Testis (tissue), 2 donors: ENCODE measurements at regions not wholly inside any gene's neighbourhood (a gene's known extent, or its start where the extent isn't known, plus 50 kb on each side); places are given as distances from the start of the nearest gene placed in this dataset.

ENCODE experiments used
- DNase-seq: peaks from one replicate; pipeline ENCODE4 v3.0.0-alpha.2; 2019
- H3K27ac ChIP-seq, 2 donors: fragments of 200-600 bp; sonication (generic); one replicate each; pipeline ENCODE4 v1.5.1; 2019
- H3K27me3 ChIP-seq: fragments of 200-600 bp; sonication (generic); one replicate; pipeline ENCODE4 v1.5.1; 2019
- H3K36me3 ChIP-seq: fragments of 200-600 bp; sonication (generic); one replicate; pipeline ENCODE4 v1.5.1; 2017; ENCODE audit warnings: low read depth; ENCODE audit errors: missing control alignments
- H3K4me1 ChIP-seq: fragments of 200-600 bp; sonication (generic); one replicate; pipeline ENCODE4 v1.5.1; 2019
- H3K4me3 ChIP-seq, 2 donors: fragments of 200-600 bp; sonication (generic); one replicate each; pipeline ENCODE4 v1.5.1; 2017 to 2019
- H3K9me3 ChIP-seq: fragments of 200-600 bp; sonication (generic); one replicate; pipeline ENCODE4 v1.5.1; 2017
- CTCF ChIP-seq, 3 experiments: fragments of 450-650 bp in 2 of 3; fragments of 200-600 bp in 1 of 3; sonication (generic) in 1 of 3; IDR thresholded peaks; one replicate each; pipeline ENCODE4 v1.5.1; 2016 to 2019; ENCODE audit warnings: antibody characterized with exemption in 3 of 3, mild to moderate bottlenecking in 2 of 3, moderate library complexity in 1 of 3
- POLR2A ChIP-seq: fragments of 450-650 bp; IDR thresholded peaks from one replicate; pipeline ENCODE4 v1.6.1; 2017; ENCODE audit warnings: antibody characterized with exemption, mild to moderate bottlenecking, moderate library complexity
- WGBS, 2 donors: methylation state at CpG; one replicate each; pipeline ENCODE4 v1.1.5; 2018; 5-methylcytosine and 5-hydroxymethylcytosine counted together
- intact Hi-C: fragments of 100-400 bp; cut with DNase I; formaldehyde crosslinking; loops from one replicate; pipeline ENCODE4 v1.15.1; 2023; ENCODE audit warnings: low total_unique reads

- H3K4me3 ChIP-seq: no peak overlapping the region
- DNase-seq: no peak
- H3K27ac ChIP-seq: no peak overlapping the region
- TF ChIP-seq CTCF (IDR thresholded peaks at IDR 0.05) (no peak), POLR2A (no peak)
- intact Hi-C loops: no loop called here
- H3K4me1 ChIP-seq: no peaks in the 10 kb centered on the region
- no peaks in the 10 kb centered on the region for H3K9me3 ChIP-seq
- H3K36me3 ChIP-seq: no peaks in the 10 kb centered on the region
- 79 to 100% methylated on average over 2 to 8 of the region's 8 CpGs for WGBS, 2 donors
- no peaks in the 10 kb centered on the region for H3K27me3 ChIP-seq
Observed at GRCh38 chr15:25248583-25249235, 190.1 kb downstream of the UBE3A start.

GRCh38 chr15:25249236-25250010 is 189.4 kb downstream of the UBE3A start:
- no peak for DNase-seq
- no peaks in the 10 kb centered on the region for H3K9me3 ChIP-seq
- H3K36me3 ChIP-seq: no peaks in the 10 kb centered on the region
- no peak overlapping the region for H3K27ac ChIP-seq
- H3K4me1 ChIP-seq: no peaks in the 10 kb centered on the region
- no peak for TF ChIP-seq POLR2A
- TF ChIP-seq CTCF (IDR thresholded peaks at IDR 0.05): no peak
- intact Hi-C loops: no loop called here
- H3K27me3 ChIP-seq: no peaks in the 10 kb centered on the region
- H3K4me3 ChIP-seq: no peak overlapping the region
- WGBS, 2 donors: 84 to 86% methylated on average over 6 to 13 of the region's 13 CpGs

GRCh38 chr15:25250011-25250596 is 188.7 kb downstream of the UBE3A start:
- WGBS, 2 donors: 60 to 72% methylated on average over 2 to 5 of the region's 5 CpGs
- H3K4me1 ChIP-seq: no peaks in the 10 kb centered on the region
- H3K36me3 ChIP-seq: no peaks in the 10 kb centered on the region
- DNase-seq: no peak
- TF ChIP-seq POLR2A: no peak
- TF ChIP-seq CTCF (IDR thresholded peaks at IDR 0.05): no peak
- H3K9me3 ChIP-seq: no peaks in the 10 kb centered on the region
- no peaks in the 10 kb centered on the region for H3K27me3 ChIP-seq
- no peak overlapping the region for H3K4me3 ChIP-seq
- intact Hi-C loops: no loop called here
- no peak overlapping the region for H3K27ac ChIP-seq

GRCh38 chr15:25250906-25251622 is 187.8 kb downstream of the UBE3A start:
- H3K9me3 ChIP-seq: no peaks in the 10 kb centered on the region
- no peak for DNase-seq
- no peaks in the 10 kb centered on the region for H3K27me3 ChIP-seq
- H3K36me3 ChIP-seq: no peaks in the 10 kb centered on the region
- TF ChIP-seq POLR2A: no peak
- TF ChIP-seq CTCF (IDR thresholded peaks at IDR 0.05): no peak
- no peak overlapping the region for H3K4me3 ChIP-seq
- WGBS, 2 donors: 79 to 96% methylated on average over 11 to 14 of the region's 14 CpGs
- H3K4me1 ChIP-seq: no peaks in the 10 kb centered on the region
- intact Hi-C loops: no loop called here
- H3K27ac ChIP-seq: no peak overlapping the region
